ENCODE measurements at regions not wholly inside any gene's neighbourhood (a gene's known extent, or its start where the extent isn't known, plus 50 kb on each side); places are given as distances from the start of the nearest gene placed in this dataset.
"Not testable (repeated sequence)": the region's sequence is repeated elsewhere in the genome, so short reads cannot be mapped to it uniquely, and the experiment has no call there.

DNA sequence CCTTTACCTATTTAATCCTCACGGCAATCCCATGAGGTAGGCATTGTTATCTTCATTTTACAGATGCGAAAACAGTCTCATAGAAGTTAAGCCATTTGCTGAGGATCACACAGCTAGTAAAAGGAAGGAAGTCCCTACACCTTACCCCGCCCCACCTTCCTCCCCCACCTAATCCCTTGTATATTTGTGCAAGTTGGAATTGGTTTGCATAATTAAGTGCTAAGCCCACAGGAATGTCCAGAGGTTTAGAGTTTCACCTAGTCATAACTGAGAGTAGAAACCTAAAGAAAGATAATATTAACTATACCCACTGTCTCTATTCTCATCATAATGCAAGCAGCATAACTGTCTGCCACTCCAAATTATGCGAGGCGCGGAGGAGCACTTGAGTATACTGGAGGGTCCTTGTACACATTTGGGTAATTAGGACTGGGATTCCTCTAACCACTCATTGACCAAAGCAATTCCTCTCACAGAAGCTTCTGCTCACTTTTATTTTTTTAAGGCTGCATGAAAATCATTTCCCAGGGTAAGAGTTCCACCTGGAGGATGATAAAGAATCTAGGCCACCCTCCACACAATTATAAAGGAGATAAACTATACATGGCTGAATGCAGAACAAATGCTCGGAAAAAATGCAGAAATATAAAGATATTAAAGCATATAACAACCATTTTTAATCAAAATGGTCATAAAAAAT, 199.9 kb downstream of the FAM181B start:
- no peak for DNase-seq

DNA sequence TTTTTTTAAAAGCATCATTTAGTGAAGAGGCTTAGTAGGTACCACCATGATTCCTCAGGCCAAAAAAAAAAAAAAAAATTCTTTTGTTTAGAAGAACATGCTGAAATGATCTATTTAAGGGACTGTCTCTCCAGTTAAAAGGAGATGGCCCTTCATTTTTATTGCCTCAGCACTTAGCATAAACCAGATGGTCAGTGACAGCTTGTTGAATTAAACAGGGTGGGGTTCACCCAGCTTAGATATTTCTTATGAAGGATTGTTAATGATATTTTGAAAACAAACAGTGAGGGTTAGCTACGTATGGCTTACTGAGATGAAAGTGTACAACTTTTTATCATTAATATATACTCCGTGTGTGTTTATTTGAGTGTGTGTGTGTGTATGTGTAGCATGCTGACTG, 203.7 kb downstream of the FAM181B start:
- DNase-seq = no peak

DNA sequence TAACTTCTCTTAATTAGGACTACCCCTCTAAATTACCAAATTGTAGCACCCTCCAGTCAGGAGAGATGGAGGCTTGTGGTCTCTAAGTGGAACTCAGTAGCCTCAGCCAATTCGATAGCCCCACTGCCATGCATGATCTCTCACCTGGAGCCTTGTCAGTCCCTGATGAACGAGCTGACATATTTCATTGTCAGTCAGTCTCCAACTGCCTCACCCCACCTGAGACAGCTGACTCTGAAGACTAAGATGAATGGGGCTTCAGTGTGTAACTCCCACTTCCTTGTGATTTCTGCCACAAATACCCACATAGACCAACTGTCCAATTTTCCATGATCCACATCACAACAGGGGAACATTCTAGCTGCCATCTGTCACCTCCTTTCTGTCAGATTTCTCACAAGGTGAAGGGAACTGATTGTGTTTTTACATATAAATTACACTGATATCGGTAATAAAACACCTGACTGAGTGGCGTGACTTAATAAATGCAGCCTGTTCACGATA, 206.5 kb downstream of the FAM181B start:
- DNase-seq = no peak

DNA sequence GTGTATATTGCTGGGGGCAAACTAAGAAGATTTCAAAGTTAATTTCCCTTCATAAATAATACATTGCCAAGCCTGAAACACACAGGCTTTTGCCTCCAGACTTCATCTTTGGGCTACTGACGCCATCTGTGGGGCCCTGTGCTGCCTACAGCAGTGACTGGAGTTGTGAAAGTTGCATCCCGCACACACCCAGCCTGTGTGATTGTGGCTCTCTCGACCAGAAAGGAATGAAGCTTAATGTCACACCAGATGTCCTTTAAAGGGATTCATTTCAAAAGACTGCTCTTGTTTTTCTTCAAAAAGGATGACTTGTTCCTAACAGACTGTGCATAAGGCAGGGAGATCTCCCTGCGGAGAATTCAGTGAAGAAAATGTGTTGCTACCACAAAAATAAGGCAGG, 210.5 kb downstream of the FAM181B start:
- DNase-seq = no peak

DNA sequence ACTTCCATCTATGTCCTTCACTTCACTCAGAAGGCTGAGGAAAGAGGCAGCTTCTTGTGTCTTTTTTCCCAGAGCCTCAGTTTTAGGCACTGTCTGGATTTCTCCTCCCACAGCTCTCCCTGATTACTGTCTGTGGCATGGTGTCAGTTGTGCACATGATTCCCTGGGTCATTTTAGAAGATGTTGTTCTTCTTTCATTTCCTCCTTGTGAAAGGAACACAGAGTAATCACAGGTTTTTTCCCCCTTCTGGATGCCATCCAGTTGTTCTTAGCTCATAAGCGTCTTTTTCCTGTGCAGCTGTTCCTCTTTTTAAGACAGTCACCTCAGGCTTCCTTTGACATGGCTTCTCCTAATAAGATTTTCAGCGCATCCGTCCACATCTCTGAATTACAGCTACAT, 212.2 kb downstream of the FAM181B start:
- no peak for DNase-seq

DNA sequence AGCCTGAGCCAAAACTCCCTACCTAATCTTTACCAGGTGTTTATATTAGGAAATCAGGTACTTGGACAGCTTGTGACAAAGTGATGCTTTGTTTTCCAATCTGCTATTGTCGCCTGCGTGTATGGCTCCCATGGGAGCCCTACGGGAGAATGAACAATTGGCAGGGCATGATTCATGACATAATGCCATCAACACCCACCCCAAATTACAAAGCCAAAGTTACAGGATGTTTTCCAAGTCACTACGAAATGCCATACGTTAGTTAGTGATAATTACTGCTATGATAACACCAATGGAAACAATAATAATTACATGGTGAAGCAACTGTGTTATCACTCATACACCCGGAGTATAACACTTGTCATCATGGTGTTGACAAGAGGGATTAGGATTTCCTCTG, 226.4 kb downstream of the FAM181B start:
- no peak for DNase-seq

DNA sequence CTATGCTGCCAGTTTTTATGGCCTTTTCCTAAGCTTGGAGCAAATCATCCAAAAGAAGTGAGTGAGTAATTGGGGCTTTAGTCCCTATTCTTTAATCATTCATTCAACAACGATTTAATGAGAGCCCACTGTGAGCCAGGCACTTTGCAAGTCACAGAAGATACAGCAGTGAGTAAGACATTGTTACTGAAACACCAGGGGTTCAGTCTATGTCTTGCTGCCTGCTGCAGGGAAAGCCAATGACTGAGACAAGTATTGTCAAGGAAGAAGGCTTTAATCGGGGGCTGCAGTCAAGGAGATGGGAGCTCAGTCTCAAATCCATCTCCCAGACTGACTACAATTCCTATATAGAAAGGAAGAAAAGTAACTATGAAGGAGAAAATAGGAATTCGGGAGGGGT, 228.3 kb downstream of the FAM181B start:
- DNase-seq = no peak

DNA sequence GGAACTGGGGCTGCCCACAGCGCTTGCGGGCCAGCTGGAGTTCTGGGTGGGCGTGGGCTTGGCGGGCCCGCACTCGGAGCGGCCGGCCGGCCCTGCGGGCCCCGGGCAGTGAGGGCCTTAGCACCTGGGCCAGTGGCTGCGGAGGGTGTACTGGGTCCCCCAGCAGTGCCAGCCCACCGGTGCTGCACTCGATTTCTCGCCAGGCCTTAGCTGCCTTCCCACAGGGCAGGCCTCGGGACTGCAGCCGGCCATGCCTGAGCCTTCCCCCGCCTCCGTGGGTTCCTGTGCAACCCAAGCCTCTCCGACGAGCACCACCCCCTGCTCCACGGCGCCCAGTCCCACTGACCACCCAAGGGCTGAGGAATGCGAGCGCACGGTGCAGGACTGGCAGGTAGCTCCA, 232.5 kb downstream of the FAM181B start:
- DNase-seq = not testable (repeated sequence)

DNA sequence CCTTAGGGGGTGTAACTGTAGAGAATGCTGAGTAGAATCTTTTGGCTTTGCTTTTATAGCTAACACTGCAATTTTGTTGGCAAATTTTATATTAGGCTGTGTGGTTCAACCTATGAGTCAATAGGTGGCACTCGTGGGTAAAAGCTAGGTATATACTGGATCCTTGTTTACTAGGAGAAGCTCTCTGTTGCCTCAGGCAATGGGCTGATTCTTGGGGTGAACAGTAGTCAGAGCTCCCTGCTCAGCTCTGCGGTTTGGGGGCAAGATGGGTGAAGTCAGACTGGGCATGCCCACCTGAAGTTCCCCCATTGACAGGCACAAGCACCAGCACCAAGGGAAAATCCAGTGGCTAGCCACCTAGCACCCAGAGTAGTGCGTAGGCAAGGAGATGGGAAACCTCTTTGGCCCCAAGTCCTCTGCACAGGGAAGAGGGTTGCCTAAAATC, 238.7 kb downstream of the FAM181B start:
- no peak for DNase-seq

DNA sequence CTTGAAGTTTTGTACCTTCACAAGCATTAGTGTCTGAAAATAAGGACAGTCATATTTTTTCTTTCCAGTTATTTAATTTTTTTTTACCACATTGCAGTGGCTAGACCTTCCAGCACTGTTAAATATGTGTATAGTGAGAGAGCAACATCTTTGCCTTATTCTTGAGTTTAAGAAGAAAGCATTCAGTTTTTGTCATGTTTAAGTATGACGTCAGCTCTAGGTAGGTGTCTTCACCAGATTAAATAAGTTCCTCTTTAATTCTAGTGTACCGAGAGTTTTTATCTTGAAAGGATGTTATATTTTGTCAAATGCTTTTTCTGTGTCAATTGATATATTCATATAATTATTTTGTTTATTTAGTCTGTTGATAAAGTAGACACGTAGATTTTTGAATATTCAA, 258.8 kb downstream of the FAM181B start:
- DNase-seq = no peak

DNA sequence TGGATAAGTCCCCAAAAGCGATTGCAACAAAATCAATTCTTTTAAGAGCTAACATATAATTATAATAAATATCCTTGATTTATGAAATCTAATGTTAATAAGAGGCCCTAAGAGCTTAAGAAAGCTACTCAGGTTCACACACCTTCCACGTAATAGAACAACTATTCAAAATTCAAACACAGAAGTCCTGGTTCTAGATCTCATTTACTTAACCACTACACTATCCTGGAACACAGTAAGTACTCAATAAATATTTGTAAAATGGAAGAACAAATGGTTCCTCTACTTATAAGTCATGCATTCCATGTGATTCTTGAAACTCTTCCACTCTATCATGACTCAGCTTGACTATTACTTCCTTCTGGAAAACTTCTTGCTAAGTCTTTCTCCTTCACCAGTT, 268.2 kb downstream of the FAM181B start:
- no peak for DNase-seq

DNA sequence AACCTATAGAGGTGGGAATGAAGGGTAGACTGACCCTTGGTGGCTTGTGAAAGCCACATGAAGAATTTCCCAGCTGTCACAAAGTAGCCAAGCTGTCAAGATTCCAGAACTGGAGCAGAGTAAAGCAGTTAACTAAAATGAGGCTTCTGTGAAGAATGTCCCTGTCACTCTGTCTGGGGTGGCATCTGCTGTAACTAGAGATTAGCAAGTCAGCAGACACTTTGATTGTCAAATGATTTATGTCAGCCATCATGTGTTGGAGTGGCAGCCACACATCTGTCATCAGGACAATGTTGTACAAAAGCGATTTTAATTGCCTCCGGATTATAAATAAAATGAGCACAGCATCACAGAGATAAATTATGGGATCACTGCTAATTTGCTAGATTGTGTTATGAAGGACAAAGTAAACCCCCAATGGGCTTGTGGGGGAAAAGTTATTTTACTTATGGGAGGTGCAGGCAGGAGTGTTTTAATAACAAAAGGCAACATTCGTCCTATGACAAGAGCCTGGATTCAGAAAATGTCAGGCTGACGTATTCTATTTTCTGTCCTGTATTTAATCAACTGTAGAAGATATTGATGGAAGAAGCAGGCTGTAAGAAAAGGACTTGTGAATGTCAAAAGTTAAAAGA, 270.9 kb downstream of the FAM181B start:
- no peak for DNase-seq

DNA sequence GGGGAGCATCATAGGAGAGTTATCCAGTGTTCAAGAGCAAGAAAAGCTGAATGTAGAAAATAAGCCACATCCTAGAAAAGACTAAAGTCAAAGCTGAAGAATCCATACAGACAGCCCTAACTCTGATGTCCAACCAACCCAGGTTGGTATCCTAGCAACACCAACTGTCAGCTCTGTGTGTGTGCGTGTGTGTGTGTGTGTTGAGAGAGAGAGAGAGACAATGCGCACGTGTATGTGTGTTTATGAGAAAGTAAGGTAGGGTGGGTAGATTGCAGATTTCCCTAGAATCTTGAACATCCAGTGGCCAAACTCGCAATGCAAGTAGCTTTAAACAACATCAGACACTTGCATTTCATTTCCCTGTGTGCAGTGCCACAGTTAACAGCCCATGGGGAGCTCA, 274.9 kb downstream of the FAM181B start:
- DNase-seq = no peak

DNA sequence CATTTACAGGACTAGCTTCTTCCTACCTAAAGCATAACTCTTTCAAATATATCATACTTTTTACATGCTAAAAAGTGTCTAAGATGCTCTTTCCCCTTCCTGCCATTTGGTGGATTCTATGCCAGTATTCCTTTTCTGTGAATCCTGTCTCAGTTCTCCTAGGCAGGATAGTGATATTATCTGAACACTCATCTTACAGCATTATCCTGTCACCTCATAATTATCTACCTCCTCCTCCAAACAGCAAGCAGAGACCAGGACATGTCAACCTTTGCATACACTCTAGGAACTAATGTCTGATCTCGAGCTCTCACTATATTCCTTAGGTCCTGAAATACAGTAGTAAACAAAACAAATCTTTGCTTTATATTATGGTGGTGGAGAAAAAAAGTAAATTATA, 275.5 kb downstream of the FAM181B start:
- DNase-seq = no peak

DNA sequence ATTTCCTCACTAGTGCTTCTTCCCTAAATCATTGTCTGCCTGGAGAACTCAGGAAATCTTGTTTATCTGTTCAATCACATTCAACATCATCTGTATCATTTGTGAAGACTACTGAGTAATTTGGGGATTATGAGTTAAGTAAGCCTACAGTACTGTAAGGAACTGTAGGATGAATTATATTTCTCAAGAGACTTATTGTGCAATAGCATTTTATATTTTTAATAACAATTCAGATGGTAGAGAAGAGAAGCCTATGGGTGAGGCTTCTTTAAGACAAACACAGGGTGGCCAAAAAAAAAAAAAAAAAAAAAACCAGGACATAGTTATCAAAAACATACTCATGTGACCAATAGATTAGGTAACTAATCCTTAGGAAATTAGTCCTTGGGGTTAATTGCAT, 282.7 kb downstream of the FAM181B start:
- no peak for DNase-seq

DNA sequence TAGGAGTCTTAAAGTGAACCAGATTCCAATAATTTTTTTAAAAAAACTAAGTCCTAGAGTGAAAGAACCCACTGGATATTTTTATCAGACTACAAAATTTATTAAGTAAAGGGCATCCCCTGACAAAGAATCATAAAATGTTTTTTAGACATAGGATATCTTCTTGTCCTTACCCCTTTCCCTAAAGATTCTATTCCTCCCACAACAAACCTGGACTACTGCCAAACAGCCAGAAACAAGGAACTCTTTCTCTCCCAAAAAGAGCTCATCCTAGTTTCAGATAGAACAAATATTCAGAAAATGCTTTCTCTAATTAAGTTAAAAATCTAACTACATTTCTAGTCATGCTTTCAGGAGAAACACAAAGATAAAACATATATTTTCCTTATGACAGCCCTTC, 327.1 kb downstream of the FAM181B start:
- no peak for DNase-seq

DNA sequence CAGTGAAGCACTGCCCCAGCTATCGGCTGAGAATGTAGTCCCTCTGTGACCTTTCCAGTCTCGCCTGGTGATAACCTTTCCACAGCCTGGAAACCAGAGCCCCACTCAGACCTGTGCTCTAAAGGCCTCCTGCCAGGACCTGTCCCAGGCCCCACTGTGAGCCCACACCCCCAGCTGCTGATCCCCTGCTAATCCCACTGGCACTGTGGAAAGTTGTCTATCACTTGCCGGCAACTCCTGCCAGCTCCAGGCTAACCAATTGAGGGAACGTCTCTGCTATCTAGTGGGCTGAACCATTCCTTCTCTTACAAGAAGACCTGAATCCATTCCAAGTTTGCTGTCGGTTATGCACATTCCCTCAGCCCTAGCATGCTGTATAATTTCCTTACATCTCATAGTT, 328.2 kb downstream of the FAM181B start:
- no peak for DNase-seq

DNA sequence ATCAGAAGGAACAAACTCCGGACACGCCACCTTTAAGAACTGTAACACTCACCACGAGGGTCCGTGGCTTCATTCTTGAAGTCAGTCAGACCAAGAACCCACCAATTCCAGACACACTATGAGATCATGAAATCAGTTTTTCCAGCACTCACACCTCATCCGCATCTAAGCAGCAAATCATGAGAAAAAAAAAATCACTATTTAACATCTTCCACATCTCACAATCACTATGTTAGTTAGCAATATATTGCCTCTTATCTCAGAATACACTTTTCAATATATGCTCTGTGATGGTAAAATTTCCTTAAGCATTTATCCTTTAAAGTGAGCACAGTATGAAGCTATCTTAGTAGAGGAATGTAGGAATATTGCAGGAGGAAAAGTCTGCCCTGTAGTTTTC, 328.7 kb downstream of the FAM181B start:
- DNase-seq = no peak

DNA sequence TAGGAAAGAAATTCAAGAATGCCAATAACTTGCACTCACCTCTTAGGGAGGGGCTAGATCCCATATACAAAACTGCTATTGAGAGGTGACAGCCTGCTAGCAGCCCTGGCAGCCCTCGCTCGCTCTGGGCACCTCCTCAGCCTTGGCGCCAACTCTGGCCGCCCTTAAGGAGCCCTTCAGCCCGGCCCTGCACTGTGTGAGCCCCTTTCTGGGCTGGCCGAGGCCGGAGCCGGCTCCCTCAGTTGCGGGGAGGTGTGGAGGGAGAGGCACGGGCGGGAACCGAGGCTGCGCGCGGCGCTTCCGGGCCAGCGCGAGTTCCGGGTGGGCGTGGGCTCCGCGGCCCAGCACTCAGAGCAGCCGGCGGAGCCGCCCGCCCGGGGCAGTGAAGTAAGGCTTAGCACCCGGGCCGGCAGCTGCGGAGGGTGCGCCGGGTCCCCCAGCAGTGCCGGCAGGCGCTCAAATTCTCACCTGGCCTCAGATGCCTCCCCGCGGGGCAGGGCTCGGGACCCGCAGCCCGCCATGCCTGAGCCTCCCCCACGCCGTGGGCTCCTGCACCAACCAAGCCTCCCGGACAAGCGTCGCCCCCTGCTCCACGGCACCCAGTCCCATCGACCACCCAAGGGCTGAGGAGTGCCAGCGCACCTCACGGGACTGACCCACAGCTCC, 329.9 kb downstream of the FAM181B start:
- no peak for DNase-seq

DNA sequence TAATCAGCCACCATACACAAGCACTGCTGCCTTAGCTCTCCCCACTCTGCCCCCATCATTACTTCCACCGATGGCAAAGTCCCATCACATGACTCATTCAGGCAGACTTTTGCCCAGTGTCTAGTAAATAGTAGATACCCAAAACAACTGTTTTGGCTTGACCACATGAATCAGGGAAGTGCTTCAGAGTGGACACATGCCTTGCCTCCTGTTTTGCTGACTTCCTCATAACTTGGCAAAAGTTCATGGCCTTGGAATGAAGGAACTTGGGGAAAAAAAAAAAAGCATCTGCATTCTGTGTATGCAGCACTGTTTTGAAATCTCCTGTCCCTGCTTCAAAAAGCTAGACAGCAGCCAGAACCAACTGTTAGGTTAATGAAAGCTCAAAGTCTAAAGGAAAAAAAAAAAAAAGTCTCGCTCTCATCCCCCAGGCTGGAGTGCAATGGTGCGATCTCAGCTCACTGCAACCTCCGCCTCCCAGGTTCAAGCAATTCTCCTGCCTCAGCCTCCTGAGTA, 335.3 kb downstream of the FAM181B start:
- no peak for DNase-seq

DNA sequence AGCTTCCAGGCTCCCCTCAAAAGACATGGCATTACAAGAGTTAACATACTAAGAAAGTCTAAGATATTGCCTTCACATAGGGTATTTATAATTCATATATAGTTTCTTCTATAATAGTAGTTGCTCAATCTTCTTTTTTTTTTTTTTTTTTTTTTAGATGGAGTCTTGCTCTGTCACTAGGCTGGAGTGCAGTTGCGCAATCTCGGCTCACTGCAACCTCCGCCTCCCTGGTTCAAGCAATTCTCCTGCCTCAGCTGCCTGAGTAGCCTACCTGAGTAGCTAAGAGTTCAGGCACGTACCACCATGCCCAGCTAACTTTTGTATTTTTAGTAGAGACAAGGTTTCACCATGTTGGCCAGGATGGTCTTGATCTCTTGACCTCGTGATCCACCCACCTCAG, 337.0 kb downstream of the FAM181B start:
- DNase-seq = not testable (repeated sequence)

DNA sequence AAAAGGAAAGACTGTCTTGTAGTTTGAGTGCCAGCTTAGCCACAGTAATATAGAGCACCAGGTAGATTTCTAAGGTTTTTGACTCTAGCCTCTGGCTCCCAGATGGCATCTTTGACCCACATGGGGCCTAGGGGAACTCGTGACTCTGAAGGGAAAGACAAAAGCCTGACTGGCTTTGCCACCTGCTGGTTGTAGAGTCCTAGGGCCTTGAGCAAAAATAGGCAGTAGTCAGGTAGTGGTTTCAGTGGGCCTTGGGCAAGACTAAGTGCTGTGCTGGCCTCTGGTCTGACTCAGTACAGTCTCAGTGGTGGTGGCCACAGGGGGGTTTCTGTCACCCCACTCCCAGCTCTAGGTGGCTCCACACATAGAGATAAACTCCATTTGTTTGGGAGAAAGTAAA, 349.4 kb downstream of the FAM181B start:
- no peak for DNase-seq

DNA sequence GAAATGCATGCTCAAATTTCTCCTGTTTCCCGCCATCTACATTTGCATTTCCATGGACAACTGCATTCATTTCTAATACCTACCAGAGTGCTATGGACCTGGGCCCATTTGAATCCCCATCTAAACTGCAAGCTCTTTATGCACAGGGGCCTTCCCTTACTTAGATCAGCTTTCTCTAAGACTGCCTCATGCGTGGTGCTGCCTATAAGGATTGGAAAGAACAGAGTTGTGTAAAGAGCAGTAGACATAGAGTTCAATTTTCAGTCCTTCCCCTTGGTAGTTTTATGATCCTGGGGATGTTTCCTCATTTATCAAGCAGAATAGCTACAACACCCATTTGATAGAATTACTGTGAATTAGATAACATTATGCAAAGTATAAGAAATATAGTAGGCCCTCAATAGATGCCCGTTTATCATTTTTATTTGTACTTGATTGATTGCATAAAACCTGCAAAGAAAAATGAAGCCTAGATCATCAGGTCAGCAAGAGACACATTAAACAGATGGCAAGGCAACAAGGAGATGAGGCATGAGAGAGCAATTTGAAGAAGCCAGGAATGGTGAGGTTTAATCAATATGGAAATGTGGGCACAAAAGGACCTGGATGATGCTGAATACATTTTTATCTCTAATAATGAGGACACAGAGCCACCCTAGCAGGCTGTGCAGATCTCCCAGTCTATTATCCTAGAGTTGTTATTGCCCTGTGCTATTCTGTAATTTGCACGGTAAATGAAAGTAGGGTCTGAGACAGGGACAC, 359.7 kb downstream of the FAM181B start:
- DNase-seq = no peak

Measured in NCI-H2029 (cell line).